Central memory CD4-positive, alpha-beta T cell (primary cell): ENCODE measurements at regions not wholly inside any gene's neighbourhood (a gene's known extent, or its start where the extent isn't known, plus 50 kb on each side); places are given as distances from the start of the nearest gene placed in this dataset.
"Not testable (repeated sequence)": the region's sequence is repeated elsewhere in the genome, so short reads cannot be mapped to it uniquely, and the experiment has no call there.

Experiments
- DNase-seq: peaks from one replicate; pipeline ENCODE4 v3.0.0; 2022

DNA sequence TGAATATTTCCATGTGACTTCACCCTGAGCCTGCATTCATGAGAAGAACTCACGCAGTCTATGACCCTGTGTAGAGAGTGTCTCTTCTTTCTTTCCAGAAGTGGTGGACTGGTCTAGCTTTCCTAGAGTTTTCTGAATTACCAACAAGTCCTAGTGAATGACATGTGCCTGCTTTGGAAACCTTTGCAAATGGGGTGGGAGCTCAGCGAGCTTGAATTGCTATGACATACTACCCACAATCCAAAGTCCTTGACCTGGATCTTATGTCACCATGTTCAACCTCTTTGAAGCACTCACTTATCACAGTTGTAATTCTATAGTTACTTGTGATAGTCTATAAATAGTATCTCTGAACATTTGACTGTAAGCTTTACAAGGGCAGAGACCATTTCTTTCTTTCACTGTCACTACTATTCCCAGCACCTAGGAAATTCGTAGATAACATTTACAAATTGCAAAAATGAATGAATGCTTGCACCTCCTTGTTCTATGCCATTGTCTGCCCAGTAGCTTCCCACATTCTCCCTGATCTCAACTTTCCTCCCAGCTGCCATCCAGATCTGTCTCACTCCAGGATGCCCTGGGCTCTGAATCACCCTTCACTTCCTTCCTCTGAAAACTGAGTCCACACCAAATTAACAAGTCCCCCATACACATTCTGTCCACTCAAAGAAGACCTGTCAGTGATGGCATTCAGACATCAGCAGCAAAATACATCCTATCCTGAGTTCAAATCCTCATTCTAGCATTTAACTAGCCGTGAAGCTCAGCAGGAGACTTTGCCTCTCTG is 201.9 kb upstream of the SESN3 start:
- no peak for DNase-seq

DNA sequence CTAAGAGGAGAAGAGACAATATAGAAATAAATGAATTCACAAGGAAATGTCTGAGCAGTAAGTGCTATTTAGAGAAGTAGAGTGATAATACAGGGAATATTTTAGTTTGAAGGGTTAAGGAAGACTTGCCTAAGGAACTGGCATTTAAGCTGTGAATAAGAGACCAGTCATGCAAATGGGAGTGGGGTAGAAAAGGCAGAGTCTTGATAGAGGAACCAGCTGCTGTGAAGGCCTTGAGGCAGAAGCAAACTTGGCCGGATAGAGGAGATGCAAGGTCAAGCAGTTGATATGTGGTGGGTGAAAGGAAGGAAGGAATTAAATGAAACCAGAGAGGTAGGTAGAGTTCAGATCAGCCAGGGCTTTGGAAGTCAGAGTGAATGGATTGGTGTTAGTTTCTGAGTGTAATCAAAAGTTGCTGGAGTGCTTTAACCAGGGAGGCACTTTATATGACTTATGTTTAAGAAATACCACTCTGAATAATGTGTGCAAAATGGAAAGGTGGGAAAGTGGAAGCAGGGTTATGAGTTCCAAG is 198.4 kb upstream of the SESN3 start:
- no peak for DNase-seq

GRCh38 chr11:95426823-95427462 is 195.9 kb upstream of the SESN3 start:
- no peak for DNase-seq

GRCh38 chr11:95419915-95420314 is 188.9 kb upstream of the SESN3 start:
- no peak for DNase-seq

GRCh38 chr11:95418916-95419315 is 187.9 kb upstream of the SESN3 start:
- DNase-seq = no peak

DNA sequence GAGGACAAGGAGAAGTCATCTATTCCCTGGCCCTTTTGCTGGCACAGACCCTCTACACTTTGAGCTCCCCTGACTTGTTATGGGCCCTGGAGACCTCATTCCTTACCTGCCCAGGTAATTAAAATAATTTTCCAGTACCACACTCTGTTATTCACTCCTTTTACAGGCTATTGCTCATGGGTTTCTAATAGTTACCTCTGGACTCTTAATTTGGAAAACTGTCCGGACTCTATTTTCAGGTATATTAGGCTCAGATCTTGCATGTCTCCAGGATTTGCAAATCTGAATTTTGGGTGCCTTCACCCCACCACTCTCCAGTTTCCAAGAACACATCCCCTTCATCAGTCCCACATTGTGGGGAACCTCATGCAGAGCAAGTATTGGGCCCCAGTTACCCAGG is 186.8 kb upstream of the SESN3 start:
- no peak for DNase-seq

- DNase-seq = no peak
These were observed 184.9 kb upstream of the SESN3 start for GRCh38 chr11:95415837-95416304.

GRCh38 chr11:95414217-95414616 is 183.2 kb upstream of the SESN3 start:
- no peak for DNase-seq

- DNase-seq = no peak
These were observed 182.8 kb upstream of the SESN3 start for GRCh38 chr11:95413761-95414160.

DNA sequence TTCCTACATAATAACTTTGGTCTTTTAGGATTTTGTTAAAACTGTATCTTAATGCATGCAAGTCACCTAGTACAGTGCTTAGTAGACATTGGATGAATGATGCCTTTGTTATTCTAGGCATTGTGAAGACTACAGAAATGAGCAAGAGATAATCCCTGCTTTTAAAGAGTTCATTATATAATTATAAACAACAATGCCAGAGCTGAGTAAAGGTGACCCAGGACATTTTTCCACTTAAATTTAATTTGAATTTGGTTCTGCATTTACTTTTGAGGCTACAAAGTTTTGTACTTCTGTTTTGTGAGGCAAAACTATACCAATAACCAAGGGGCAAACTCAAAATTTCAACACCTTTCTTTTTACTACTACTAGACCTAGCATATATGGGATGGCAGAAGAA is 182.0 kb upstream of the SESN3 start:
- DNase-seq = no peak

DNA sequence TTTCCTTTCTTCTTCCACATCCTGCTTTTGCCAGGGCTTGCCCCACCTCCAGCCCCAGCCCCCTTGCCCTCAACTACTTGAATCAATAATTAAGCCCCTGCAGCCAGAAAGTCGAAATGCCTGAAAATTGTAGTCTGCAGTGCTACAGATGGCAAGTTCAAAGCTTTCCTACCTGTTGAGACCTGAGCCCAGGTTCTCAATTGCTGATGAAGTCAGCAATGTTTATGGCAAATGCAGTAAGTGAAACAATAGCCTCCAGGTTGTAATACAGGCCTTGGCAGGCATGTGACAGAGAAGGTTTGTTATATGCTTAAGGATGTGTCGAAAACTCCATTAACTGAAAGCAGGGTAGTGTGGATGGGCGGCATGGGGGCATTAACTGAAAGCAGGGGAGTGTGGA is 181.1 kb upstream of the SESN3 start:
- no peak for DNase-seq

DNA sequence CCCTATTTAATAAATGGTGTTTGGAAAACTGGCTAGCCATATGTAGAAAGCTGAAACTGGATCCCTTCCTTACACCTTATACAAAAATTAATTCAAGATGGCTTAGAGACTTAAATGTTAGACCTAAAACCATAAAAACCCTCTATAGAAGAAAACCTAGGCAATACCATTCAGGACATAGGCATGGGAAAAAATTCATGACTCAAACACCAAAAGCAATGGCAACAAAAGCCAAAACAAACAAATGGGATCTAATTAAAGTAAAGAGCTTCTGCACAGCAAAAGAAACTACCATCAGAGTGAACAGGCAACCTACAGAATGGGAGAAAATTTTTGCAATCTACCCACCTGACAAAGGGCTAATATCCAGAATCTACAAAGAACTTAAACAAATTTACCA is 179.7 kb upstream of the SESN3 start:
- not testable (repeated sequence) for DNase-seq

DNA sequence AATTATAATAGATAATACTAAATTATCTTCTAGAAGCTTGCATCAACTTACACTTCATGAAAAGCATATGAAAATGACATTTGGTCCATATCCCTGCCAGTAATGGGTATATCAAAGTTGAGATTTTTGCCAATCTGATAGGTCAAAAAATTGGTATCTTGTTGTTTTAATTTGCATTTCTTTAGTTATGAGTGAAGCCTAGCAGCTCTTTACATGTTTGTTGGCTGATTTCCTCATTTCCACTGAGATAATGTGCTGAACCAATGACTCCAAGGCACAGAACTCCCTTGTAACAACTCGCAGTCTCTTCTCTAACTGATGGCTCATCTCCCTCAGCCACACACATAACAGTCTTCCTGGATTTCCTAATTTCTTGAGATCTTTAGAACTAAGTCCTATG is 175.3 kb upstream of the SESN3 start:
- no peak for DNase-seq

DNA sequence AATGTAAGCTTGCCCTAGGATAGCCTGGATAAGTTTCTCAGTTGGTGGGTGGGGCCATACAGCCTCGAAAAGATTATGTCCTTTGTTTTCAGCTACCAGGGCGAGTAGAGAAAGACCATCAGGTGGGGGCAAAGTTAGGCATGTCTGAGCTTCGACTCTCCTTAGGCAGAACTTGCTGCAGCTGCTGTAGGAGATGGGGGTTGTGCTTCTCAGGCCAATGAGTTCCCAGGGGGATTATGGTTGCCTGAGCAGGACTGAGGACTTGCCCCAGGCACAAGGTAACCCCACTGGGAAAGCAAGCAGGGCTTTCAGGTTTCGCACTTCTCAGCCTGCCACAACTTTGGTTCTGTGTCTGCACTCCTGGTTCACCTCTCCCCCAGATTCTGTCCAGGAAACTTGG is 173.4 kb upstream of the SESN3 start:
- DNase-seq = no peak

DNA sequence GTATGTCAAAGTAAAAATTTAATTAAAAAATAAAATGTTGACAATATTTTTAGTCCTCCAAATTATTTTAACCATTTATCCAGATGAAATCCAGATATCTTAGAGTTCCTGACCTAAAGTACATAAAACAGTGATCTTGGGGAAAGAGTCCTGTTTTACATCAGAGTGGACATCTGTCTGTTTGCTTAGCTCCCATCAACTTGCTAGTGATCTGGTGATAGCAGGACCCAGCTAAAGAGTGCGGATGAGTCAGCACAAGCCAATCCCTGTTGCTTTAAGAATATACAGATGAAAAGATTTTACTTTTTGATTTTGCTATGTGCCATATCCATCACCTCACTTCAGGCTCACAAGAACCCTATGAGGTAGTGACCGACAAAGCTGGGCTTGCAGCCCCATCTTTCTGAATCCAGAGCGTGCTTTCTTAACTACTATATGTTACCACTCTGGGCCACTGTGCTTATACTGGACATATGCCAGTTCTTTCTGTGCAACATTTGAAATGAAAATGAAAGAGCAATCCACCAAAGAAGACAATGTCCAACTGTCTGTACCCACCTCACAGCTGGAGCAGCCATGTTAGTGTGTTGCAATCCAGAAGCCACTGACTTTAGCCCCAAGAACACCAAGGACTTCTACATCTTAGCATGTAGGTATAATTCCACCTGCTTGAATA is 167.6 kb upstream of the SESN3 start:
- DNase-seq = no peak

DNA sequence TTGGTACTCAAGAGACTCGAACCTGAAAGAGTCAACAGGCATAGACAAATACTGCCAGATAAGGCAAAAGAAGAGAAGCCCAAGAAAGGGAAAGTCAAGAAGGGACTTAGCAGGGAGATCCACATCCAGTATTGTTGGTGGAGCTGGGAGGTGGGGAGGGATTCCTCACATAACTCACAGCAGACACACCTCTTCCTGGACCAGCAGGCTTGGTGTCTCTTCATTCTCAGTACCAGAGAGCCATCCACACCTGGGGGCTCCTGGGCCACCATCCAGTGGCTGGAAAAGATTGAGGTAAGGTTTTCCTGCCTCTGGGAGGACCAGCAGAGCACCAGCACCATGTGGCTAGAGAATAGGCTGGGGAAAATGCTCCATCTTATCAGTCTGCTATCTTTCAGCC is 161.6 kb upstream of the SESN3 start:
- no peak for DNase-seq

- DNase-seq = no peak
These were observed 158.4 kb upstream of the SESN3 start for GRCh38 chr11:95389427-95389826.

DNA sequence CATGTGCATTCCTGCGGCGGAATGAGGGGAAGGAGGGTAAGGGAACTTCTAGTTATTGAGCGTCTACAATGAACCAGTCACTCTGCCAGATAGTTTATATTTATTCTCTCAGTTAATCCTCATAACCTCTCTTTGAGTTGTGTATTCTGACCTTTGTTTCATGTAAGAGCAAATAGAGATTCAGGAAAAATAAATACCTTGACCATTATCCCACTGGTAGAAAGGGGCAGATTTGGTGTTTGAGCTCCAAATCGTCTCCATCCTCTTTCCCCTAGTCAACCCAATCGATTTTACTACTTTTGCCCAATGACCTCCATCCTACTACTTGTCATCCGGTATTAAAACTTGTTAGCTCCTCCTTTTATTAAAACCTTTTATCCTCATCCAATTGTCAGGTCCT is 157.1 kb upstream of the SESN3 start:
- no peak for DNase-seq

GRCh38 chr11:95387325-95387724 is 156.3 kb upstream of the SESN3 start:
- DNase-seq = no peak

DNA sequence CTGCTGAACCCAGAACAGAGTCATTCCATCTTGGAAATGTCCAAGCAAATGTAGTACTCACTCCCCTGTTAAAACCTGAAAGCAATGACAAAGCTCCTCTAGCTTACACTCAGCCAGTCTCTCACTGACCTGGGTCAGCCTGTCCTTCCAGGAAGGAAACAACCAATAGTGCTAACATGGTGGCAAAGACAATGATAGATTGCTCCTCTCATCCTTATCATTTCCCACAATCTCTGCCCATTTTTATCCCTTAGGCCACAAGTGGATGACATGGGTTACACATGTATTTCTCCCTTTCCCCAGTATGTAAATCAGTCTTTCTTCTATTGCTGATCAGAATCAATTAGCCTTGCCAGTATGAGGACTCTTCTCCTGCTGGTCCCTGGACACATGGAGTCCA is 154.6 kb upstream of the SESN3 start:
- DNase-seq = no peak

- DNase-seq = no peak
These were observed 148.5 kb upstream of the SESN3 start for GRCh38 chr11:95379479-95379878.

DNA sequence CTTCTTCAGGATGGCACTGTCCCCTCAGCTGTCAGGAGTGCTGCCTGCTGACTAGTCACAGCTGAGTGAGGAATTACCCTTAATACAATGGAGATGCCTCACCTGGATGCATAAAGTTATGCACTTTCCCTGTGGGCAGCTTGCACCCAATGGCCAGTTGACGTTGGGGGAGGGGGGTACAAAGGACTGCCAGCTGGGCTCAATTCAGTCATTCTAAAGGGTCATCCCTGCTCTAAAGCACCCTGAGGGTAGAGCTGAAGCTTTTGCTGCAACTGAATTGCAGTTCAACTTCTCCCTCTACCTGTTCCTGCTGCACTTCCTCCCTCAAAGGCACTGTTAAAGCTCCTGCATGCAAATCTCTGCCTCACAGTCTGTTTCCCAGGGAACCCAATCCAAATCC is 147.8 kb upstream of the SESN3 start:
- no peak for DNase-seq

GRCh38 chr11:95378111-95378510 is 147.1 kb upstream of the SESN3 start:
- DNase-seq = no peak

- no peak for DNase-seq
These were observed 144.9 kb upstream of the SESN3 start for GRCh38 chr11:95375886-95376285.
